Neuronal stem cell (in vitro differentiated cells): ENCODE measurements at regions not wholly inside any gene's neighbourhood (a gene's known extent, or its start where the extent isn't known, plus 50 kb on each side); places are given as distances from the start of the nearest gene placed in this dataset.

ENCODE experiments used
- DNase-seq: peaks from one replicate; pipeline ENCODE4 v3.0.0-alpha.2; 2013; ENCODE audit warnings: low spot score
- H2AFZ ChIP-seq: one replicate; pipeline ENCODE4 v1.6.1; 2013; ENCODE audit warnings: mild to moderate bottlenecking, low read length, inconsistent platforms
- H2AK5ac ChIP-seq: 2 replicates; pipeline ENCODE4 v1.6.1; 2013; ENCODE audit warnings: low read depth, mild to moderate bottlenecking, inconsistent platforms, low read length, moderate library complexity, mixed read lengths
- H2BK120ac ChIP-seq: 2 replicates; pipeline ENCODE4 v1.6.1; 2013; ENCODE audit warnings: low read depth, mild to moderate bottlenecking, inconsistent platforms, low read length, moderate library complexity, mixed read lengths
- H2BK12ac ChIP-seq: one replicate; pipeline ENCODE4 v1.6.1; 2013; ENCODE audit warnings: low read length, inconsistent platforms
- H2BK15ac ChIP-seq: 2 replicates; pipeline ENCODE4 v1.6.1; 2013; ENCODE audit warnings: mild to moderate bottlenecking, low read length, inconsistent platforms, mixed read lengths
- H2BK5ac ChIP-seq: one replicate; pipeline ENCODE4 v1.6.1; 2013; ENCODE audit warnings: inconsistent platforms, mild to moderate bottlenecking, low read length, moderate library complexity
- H3K14ac ChIP-seq: one replicate; pipeline ENCODE4 v1.6.1; 2013; ENCODE audit warnings: low read length, inconsistent platforms
- H3K18ac ChIP-seq: 2 replicates; pipeline ENCODE4 v1.6.1; 2013; ENCODE audit warnings: low read length, inconsistent platforms
- H3K23ac ChIP-seq: 2 replicates; pipeline ENCODE4 v1.6.1; 2013; ENCODE audit warnings: low read depth, mild to moderate bottlenecking, mixed read lengths, low read length, inconsistent platforms; ENCODE audit not compliant: poor library complexity
- H3K27ac ChIP-seq: replicated peaks from 3 replicates; pipeline ENCODE4 v1.5.1; 2013; ENCODE audit warnings: low read length, inconsistent platforms
- H3K27me3 ChIP-seq, 3 experiments: 2 replicates each; pipeline ENCODE4 v1.6.1; 2013; ENCODE audit warnings: low read length in 3 of 3, mild to moderate bottlenecking in 2 of 3, inconsistent platforms in 1 of 3, low read depth in 1 of 3, mixed read lengths in 1 of 3, moderate library complexity in 1 of 3; ENCODE audit not compliant: control insufficient read depth in 3 of 3, insufficient read depth in 3 of 3
- H3K36me3 ChIP-seq, 2 donors: replicated peaks in 1 of 2; 2 replicates each; pipeline ENCODE4 v1.6.1; 2013; ENCODE audit warnings: low read length in 2 of 2; ENCODE audit not compliant: control insufficient read depth in 2 of 2, insufficient read depth in 2 of 2
- H3K4ac ChIP-seq: 2 replicates; pipeline ENCODE4 v1.6.1; 2013; ENCODE audit warnings: inconsistent platforms, mild to moderate bottlenecking, low read length, moderate library complexity
- H3K4me1 ChIP-seq, 2 donors: 1 replicate in 1 of 2; 2 replicates in 1 of 2; pipeline ENCODE4 v1.6.1; 2013; ENCODE audit warnings: low read length in 2 of 2, low read depth in 1 of 2; ENCODE audit not compliant: control insufficient read depth in 2 of 2, insufficient read depth in 1 of 2
- H3K4me2 ChIP-seq: one replicate; pipeline ENCODE4 v1.6.1; 2013; ENCODE audit warnings: mild to moderate bottlenecking, low read length, inconsistent platforms; ENCODE audit not compliant: insufficient read depth, poor library complexity, severe bottlenecking
- H3K4me3 ChIP-seq, 2 donors: 2 replicates each; pipeline ENCODE4 v1.5.1; 2013; ENCODE audit warnings: low read length in 2 of 2, mild to moderate bottlenecking in 2 of 2, inconsistent platforms in 1 of 2, moderate library complexity in 1 of 2
- H3K79me1 ChIP-seq: one replicate; pipeline ENCODE4 v1.6.1; 2013; ENCODE audit warnings: low read depth, mild to moderate bottlenecking, inconsistent platforms, low read length, moderate library complexity
- H3K9ac ChIP-seq: one replicate; pipeline ENCODE4 v1.6.1; 2013; ENCODE audit warnings: mild to moderate bottlenecking, low read depth, low read length, inconsistent platforms; ENCODE audit not compliant: poor library complexity
- H3K9me3 ChIP-seq, 2 donors: replicated peaks in 1 of 2; 2 replicates each; pipeline versions ENCODE3 to v1.6.1; 2013; ENCODE audit warnings: low read length in 2 of 2, mild to moderate bottlenecking in 2 of 2, inconsistent platforms in 1 of 2, low read depth in 1 of 2, mixed read lengths in 1 of 2, moderate library complexity in 1 of 2; ENCODE audit not compliant: control insufficient read depth in 2 of 2, insufficient read depth in 1 of 2
- H4K8ac ChIP-seq: one replicate; pipeline ENCODE4 v1.6.1; 2013; ENCODE audit warnings: low read depth, mild to moderate bottlenecking, inconsistent platforms, low read length, moderate library complexity
- H4K91ac ChIP-seq: one replicate; pipeline ENCODE4 v1.6.1; 2013; ENCODE audit warnings: low read length, low read depth, mild to moderate bottlenecking, inconsistent platforms; ENCODE audit not compliant: poor library complexity
- WGBS, 2 donors: extraction: QIAGEN DNeasy Blood & Tissue Kit; methylation state at CpG; one replicate each; pipeline ENCODE4 v1.1.7; 2013; ENCODE audit warnings: missing lambda C conversion rate in 2 of 2, mixed read lengths in 1 of 2; ENCODE audit not compliant: insufficient read length in 2 of 2, insufficient replicate concordance in 1 of 2; ENCODE audit errors: extremely low coverage in 2 of 2; 5-methylcytosine and 5-hydroxymethylcytosine counted together

- H3K4ac ChIP-seq: no peak overlapping the region
- H3K23ac ChIP-seq: no peak overlapping the region
- H4K91ac ChIP-seq: no peak overlapping the region
- WGBS, 2 donors: no CpG with 5 or more reads among the region's 4 CpGs
- H3K9ac ChIP-seq: no peak overlapping the region
- H3K36me3 ChIP-seq: no peaks in the 10 kb centered on the region
- H3K14ac ChIP-seq: no peak overlapping the region
- H3K27me3 ChIP-seq: no peaks in the 10 kb centered on the region
- H3K79me1 ChIP-seq: no peaks in the 10 kb centered on the region
- H2AFZ ChIP-seq: no peak overlapping the region
- H2BK15ac ChIP-seq: no peak overlapping the region
- no peak overlapping the region for H2BK120ac ChIP-seq
- H3K4me2 ChIP-seq: no peak overlapping the region
- no peak overlapping the region for H2AK5ac ChIP-seq
- DNase-seq: no peak
- H2BK12ac ChIP-seq: no peak overlapping the region
- no peaks in the 10 kb centered on the region for H3K9me3 ChIP-seq
- H4K8ac ChIP-seq: no peak overlapping the region
- H2BK5ac ChIP-seq: no peak overlapping the region
- H3K4me3 ChIP-seq: no peak overlapping the region
- no peak overlapping the region for H3K27ac ChIP-seq
- H3K4me1 ChIP-seq: no peaks in the 10 kb centered on the region
- H3K18ac ChIP-seq: no peak overlapping the region
Observed at GRCh38 chr14:53814392-53814791, 142.2 kb downstream of the BMP4 start.

- Histone ChIP-seq H2BK15ac (no peak overlapping the region), H3K27me3 (no peaks in the 10 kb centered on the region), H3K4me1 (no peaks in the 10 kb centered on the region), H3K23ac (no peak overlapping the region), H3K9me3 (no peaks in the 10 kb centered on the region), H3K14ac (no peak overlapping the region), H2BK5ac (no peak overlapping the region), H3K4ac (no peak overlapping the region), H2AK5ac (no peak overlapping the region), H2BK12ac (no peak overlapping the region), H4K91ac (no peak overlapping the region), H2AFZ (no peak overlapping the region), H3K36me3 (no peaks in the 10 kb centered on the region), H2BK120ac (no peak overlapping the region), H3K4me2 (no peak overlapping the region), H3K18ac (no peak overlapping the region), H3K79me1 (no peaks in the 10 kb centered on the region), H3K27ac (no peak overlapping the region), H3K4me3 (no peak overlapping the region), H3K9ac (no peak overlapping the region), H4K8ac (no peak overlapping the region)
- no peak for DNase-seq
- WGBS, 2 donors: no CpG with 5 or more reads among the region's 7 CpGs
Observed at GRCh38 chr14:53810221-53810620, 146.4 kb downstream of the BMP4 start.

- H3K27ac ChIP-seq: no peak overlapping the region
- no peak overlapping the region for H3K18ac ChIP-seq
- no peak overlapping the region for H2BK120ac ChIP-seq
- H3K23ac ChIP-seq: no peak overlapping the region
- no peaks in the 10 kb centered on the region for H3K4me1 ChIP-seq
- H3K9me3 ChIP-seq: no peaks in the 10 kb centered on the region
- DNase-seq: no peak
- no peak overlapping the region for H2BK12ac ChIP-seq
- no peak overlapping the region for H2AFZ ChIP-seq
- H3K4me3 ChIP-seq: no peak overlapping the region
- H2BK5ac ChIP-seq: no peak overlapping the region
- H3K4ac ChIP-seq: no peak overlapping the region
- H3K79me1 ChIP-seq: no peaks in the 10 kb centered on the region
- no peaks in the 10 kb centered on the region for H3K27me3 ChIP-seq
- no peak overlapping the region for H4K8ac ChIP-seq
- H3K4me2 ChIP-seq: no peak overlapping the region
- no peak overlapping the region for H2AK5ac ChIP-seq
- H2BK15ac ChIP-seq: no peak overlapping the region
- H3K9ac ChIP-seq: no peak overlapping the region
- no peak overlapping the region for H3K14ac ChIP-seq
- H4K91ac ChIP-seq: no peak overlapping the region
- H3K36me3 ChIP-seq: no peaks in the 10 kb centered on the region
Observed at GRCh38 chr14:53808042-53808441, 148.6 kb downstream of the BMP4 start.

DNA sequence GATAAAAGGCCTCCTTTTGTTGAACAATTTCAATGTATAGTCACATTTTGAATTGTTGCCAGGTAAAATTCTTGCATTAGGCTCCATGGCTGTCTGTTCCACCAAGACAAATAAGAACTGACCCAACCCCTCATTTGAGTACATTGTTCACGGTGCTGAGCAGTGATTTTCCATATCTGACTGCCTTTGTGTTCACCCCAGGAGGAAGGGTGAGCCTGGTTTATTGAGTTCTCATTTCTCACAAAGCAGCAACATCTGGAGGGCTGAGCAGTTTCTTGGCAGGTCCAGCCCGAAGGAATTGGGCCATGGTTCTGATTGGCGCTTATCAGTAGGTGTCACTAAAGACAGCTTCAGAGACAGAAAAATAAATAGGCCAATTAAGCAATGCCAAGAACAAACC, 149.1 kb downstream of the BMP4 start:
- H3K27me3 ChIP-seq: no peaks in the 10 kb centered on the region
- H2BK5ac ChIP-seq: no peak overlapping the region
- no peak overlapping the region for H3K4ac ChIP-seq
- no peaks in the 10 kb centered on the region for H3K4me1 ChIP-seq
- H3K23ac ChIP-seq: no peak overlapping the region
- no peak overlapping the region for H2BK12ac ChIP-seq
- H3K36me3 ChIP-seq: no peaks in the 10 kb centered on the region
- H2BK120ac ChIP-seq: no peak overlapping the region
- no peak overlapping the region for H3K18ac ChIP-seq
- no peak overlapping the region for H3K9ac ChIP-seq
- H4K91ac ChIP-seq: no peak overlapping the region
- H3K4me3 ChIP-seq: no peak overlapping the region
- no peak overlapping the region for H2AK5ac ChIP-seq
- H3K27ac ChIP-seq: no peak overlapping the region
- H4K8ac ChIP-seq: no peak overlapping the region
- no peaks in the 10 kb centered on the region for H3K9me3 ChIP-seq
- no peaks in the 10 kb centered on the region for H3K79me1 ChIP-seq
- no peak overlapping the region for H3K14ac ChIP-seq
- H2AFZ ChIP-seq: no peak overlapping the region
- no peak overlapping the region for H3K4me2 ChIP-seq
- no peak overlapping the region for H2BK15ac ChIP-seq
- no peak for DNase-seq
- no CpG with 5 or more reads among the region's 3 CpGs for WGBS, 2 donors
